Type B pancreatic cell (in vitro differentiated cells): ENCODE measurements at regions not wholly inside any gene's neighbourhood (a gene's known extent, or its start where the extent isn't known, plus 50 kb on each side); places are given as distances from the start of the nearest gene placed in this dataset.

Experiments
- DNase-seq: peaks from one replicate; pipeline ENCODE4 v3.0.0; 2021; ENCODE audit warnings: mixed read lengths; ENCODE audit not compliant: unreplicated experiment; ENCODE audit errors: extremely low spot score
- H3K27ac Mint-ChIP-seq: 2 replicates; pipeline ENCODE4 v1.8.0; 2021; ENCODE audit warnings: mild to moderate bottlenecking, mixed read lengths
- H3K27me3 Mint-ChIP-seq: 2 replicates; pipeline ENCODE4 v1.8.0; 2021; ENCODE audit warnings: mixed read lengths
- H3K36me3 Mint-ChIP-seq: 2 replicates; pipeline ENCODE4 v1.8.0; 2021; ENCODE audit warnings: mixed read lengths
- H3K4me1 Mint-ChIP-seq: one replicate; pipeline ENCODE4 v1.8.0; 2021; ENCODE audit warnings: mixed read lengths; ENCODE audit not compliant: unreplicated experiment
- H3K4me3 Mint-ChIP-seq: 2 replicates; pipeline ENCODE4 v1.8.0; 2021; ENCODE audit warnings: mild to moderate bottlenecking, mixed read lengths
- H3K9me3 Mint-ChIP-seq: 2 replicates; pipeline ENCODE4 v1.8.0; 2021; ENCODE audit warnings: mixed read lengths
- CTCF ChIP-seq: fragments of 200-600 bp; sonication (generic); conservative IDR thresholded peaks from 2 replicates; pipeline ENCODE4 v1.5.0; 2021; ENCODE audit warnings: antibody characterized with exemption, mild to moderate bottlenecking

GRCh38 chr10:45151467-45152214 is 150.9 kb downstream of the ZNF22 start:
- TF ChIP-seq CTCF: no peak
- no peak for DNase-seq
- Mint-ChIP-seq H3K36me3 (no peaks in the 10 kb centered on the region), H3K4me3 (no peak overlapping the region), H3K27ac (no peak overlapping the region), H3K27me3 (peaks cover 3% of the 10 kb centered on the region), H3K4me1 (no peaks in the 10 kb centered on the region), H3K9me3 (no peaks in the 10 kb centered on the region)

- no peak overlapping the region for H3K27ac Mint-ChIP-seq
- H3K9me3 Mint-ChIP-seq: no peaks in the 10 kb centered on the region
- no peak for TF ChIP-seq CTCF
- no peaks in the 10 kb centered on the region for H3K36me3 Mint-ChIP-seq
- DNase-seq: no peak
- H3K4me3 Mint-ChIP-seq: no peak overlapping the region
- H3K4me1 Mint-ChIP-seq: no peaks in the 10 kb centered on the region
- peaks cover 3% of the 10 kb centered on the region for H3K27me3 Mint-ChIP-seq
These were observed 152.0 kb downstream of the ZNF22 start for GRCh38 chr10:45152726-45153125.

- no peak for DNase-seq
- H3K36me3 Mint-ChIP-seq: no peaks in the 10 kb centered on the region
- no peak for TF ChIP-seq CTCF
- no peak overlapping the region for H3K4me3 Mint-ChIP-seq
- H3K27me3 Mint-ChIP-seq: peaks cover 3% of the 10 kb centered on the region
- H3K9me3 Mint-ChIP-seq: no peaks in the 10 kb centered on the region
- no peak overlapping the region for H3K27ac Mint-ChIP-seq
- no peaks in the 10 kb centered on the region for H3K4me1 Mint-ChIP-seq
These were observed 153.8 kb downstream of the ZNF22 start for GRCh38 chr10:45154502-45154901.

GRCh38 chr10:45155784-45156183 is 155.1 kb downstream of the ZNF22 start:
- Mint-ChIP-seq H3K27ac (no peak overlapping the region), H3K4me3 (no peak overlapping the region), H3K36me3 (no peaks in the 10 kb centered on the region), H3K27me3 (peaks cover 3% of the 10 kb centered on the region), H3K4me1 (no peaks in the 10 kb centered on the region), H3K9me3 (no peaks in the 10 kb centered on the region)
- TF ChIP-seq CTCF: no peak
- no peak for DNase-seq

- Mint-ChIP-seq H3K36me3 (no peaks in the 10 kb centered on the region), H3K27ac (no peak overlapping the region), H3K9me3 (no peaks in the 10 kb centered on the region), H3K4me1 (no peaks in the 10 kb centered on the region), H3K4me3 (no peak overlapping the region), H3K27me3 (peaks cover 3% of the 10 kb centered on the region)
- no peak for DNase-seq
- no peak for TF ChIP-seq CTCF
These were observed 155.1 kb downstream of the OR13A1 start for GRCh38 chr10:45160271-45160670.
